SK-N-SH treated with all-trans-retinoic acid at 6 μM for 48 hours (cell line): ENCODE measurements at regions not wholly inside any gene's neighbourhood (a gene's known extent, or its start where the extent isn't known, plus 50 kb on each side); places are given as distances from the start of the nearest gene placed in this dataset.
"Not testable (repeated sequence)": the region's sequence is repeated elsewhere in the genome, so short reads cannot be mapped to it uniquely, and the experiment has no call there.

Experiments
- ARNTL ChIP-seq: fragments of 450-650 bp; formaldehyde crosslinking; IDR thresholded peaks from 2 replicates; pipeline ENCODE4 v1.5.0; 2020; ENCODE audit warnings: low read depth, mild to moderate bottlenecking, moderate library complexity, borderline replicate concordance
- BACH2 ChIP-seq: fragments of 250-450 bp; sonication (Bioruptor Pico); IDR thresholded peaks from 2 replicates; pipeline ENCODE4 v1.9.0; 2021; ENCODE audit warnings: mild to moderate bottlenecking, borderline replicate concordance
- PPARA ChIP-seq: fragments of 250-450 bp; sonication (Bioruptor Pico); IDR thresholded peaks from 2 replicates; pipeline ENCODE4 v1.5.0; 2020; ENCODE audit warnings: mild to moderate bottlenecking, borderline replicate concordance
- TOX ChIP-seq: fragments of 250-450 bp; sonication (Bioruptor Pico); IDR thresholded peaks from 2 replicates; pipeline ENCODE4 v1.8.0; 2021; ENCODE audit warnings: mild to moderate bottlenecking, moderate library complexity, borderline replicate concordance

- not testable (repeated sequence) for TF ChIP-seq ARNTL, BACH2, PPARA, TOX (CRISPR knock-in tag)
Observed at GRCh38 chr4:38304460-38304859, 344.3 kb downstream of the PTTG2 start.
